A673 (cell line): ENCODE measurements at regions not wholly inside any gene's neighbourhood (a gene's known extent, or its start where the extent isn't known, plus 50 kb on each side); places are given as distances from the start of the nearest gene placed in this dataset.

Source experiments
- EZH2 ChIP-seq: fragments of 200-600 bp; sonication (generic); IDR thresholded peaks from 2 replicates; pipeline ENCODE4 v1.6.1; 2017; ENCODE audit warnings: borderline replicate concordance, low read depth, mild to moderate bottlenecking, mixed read lengths, antibody characterized with exemption, low read length; ENCODE audit not compliant: poor library complexity, severe bottlenecking
- TF ChIP-seq, protein P1 (sequence below): fragments of 300-800, 200-600 bp; sonication (generic); conservative IDR thresholded peaks from 2 replicates; pipeline ENCODE4 v1.5.1; 2017; ENCODE audit warnings: low read depth, mild to moderate bottlenecking, antibody characterized with exemption, low read length, moderate library complexity, mixed read lengths

DNA sequence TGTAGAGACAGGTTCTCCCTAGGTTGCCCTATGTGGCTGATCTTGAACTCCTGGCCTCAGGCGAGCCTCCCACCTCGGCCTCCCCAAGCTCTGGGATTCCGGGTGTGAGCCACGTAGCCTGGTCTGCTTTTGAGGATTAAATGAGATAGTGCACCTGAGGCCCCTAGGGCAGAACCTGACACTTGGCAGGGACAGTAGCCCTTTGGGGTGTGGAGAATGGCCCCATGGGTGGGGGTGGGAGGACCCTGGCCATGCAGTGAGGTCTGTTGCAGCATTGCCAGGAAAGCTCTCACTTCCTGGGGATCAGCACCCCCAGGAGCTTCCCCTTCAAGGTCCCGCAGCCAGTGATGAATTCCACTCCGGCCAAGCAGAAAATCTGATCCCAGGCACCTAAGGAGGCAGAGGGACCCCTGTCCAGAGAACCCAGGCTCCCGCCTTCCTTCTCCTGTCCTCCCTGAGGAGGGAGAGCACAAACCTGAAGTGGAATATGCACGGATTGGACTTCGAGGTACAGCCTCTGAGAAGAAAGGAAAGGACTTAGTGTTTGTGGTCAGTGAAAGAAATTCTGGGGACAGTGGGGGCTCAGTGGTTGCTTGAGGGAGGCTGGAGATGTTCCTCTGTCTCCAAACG lies 73.9 kb upstream of the UNC5A start:
- TF ChIP-seq, protein P1, sequence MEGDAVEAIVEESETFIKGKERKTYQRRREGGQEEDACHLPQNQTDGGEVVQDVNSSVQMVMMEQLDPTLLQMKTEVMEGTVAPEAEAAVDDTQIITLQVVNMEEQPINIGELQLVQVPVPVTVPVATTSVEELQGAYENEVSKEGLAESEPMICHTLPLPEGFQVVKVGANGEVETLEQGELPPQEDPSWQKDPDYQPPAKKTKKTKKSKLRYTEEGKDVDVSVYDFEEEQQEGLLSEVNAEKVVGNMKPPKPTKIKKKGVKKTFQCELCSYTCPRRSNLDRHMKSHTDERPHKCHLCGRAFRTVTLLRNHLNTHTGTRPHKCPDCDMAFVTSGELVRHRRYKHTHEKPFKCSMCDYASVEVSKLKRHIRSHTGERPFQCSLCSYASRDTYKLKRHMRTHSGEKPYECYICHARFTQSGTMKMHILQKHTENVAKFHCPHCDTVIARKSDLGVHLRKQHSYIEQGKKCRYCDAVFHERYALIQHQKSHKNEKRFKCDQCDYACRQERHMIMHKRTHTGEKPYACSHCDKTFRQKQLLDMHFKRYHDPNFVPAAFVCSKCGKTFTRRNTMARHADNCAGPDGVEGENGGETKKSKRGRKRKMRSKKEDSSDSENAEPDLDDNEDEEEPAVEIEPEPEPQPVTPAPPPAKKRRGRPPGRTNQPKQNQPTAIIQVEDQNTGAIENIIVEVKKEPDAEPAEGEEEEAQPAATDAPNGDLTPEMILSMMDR = no peak
- TF ChIP-seq EZH2 = no peak
